NCI-H2107 treated with DMSO at 0.1 percent for 48 hours (cell line): ENCODE measurements at regions not wholly inside any gene's neighbourhood (a gene's known extent, or its start where the extent isn't known, plus 50 kb on each side); places are given as distances from the start of the nearest gene placed in this dataset.
"Not testable (repeated sequence)": the region's sequence is repeated elsewhere in the genome, so short reads cannot be mapped to it uniquely, and the experiment has no call there.

Experiments
- DNase-seq: peaks from one replicate; lab custom pipeline; 2025; ENCODE audit not compliant: unreplicated experiment; lab: John Stamatoyannopoulos, UW

DNA sequence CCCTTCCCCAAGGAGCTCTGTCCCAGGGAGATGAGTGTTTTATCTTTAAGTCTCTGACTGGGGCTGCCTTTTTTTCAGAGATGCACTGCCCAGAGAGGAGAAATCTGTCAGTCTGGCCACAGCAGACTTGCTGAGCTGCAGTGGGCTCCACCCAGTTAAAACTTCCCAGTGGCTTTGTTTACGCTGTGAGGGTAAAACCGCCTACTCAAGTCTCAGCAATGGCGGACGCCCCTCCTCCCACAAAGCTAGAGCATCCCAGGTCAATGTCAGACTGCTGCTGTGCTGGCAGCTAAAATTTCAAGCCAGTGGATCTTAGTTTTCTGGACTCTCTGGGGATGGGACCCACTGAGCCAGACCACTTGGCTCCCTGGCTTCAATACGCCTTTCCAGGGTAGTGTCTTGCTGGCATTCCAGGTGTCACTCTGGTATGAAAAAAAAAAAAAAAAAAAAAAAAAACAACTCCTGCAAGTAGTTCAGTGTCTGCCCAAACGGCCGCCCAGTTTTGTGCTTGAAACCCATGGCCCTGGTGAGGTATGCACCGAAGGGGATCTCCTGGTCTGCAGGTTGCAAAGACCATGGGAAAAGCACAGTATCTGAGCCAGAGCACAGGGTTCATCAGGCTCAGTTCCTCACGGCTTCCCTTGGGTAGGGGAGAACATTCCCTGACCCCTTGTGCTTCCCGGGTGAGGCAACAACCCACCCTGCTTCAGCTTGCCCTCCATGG is 1616.1 kb upstream of the ADGRL3 start:
- DNase-seq: no peak

DNA sequence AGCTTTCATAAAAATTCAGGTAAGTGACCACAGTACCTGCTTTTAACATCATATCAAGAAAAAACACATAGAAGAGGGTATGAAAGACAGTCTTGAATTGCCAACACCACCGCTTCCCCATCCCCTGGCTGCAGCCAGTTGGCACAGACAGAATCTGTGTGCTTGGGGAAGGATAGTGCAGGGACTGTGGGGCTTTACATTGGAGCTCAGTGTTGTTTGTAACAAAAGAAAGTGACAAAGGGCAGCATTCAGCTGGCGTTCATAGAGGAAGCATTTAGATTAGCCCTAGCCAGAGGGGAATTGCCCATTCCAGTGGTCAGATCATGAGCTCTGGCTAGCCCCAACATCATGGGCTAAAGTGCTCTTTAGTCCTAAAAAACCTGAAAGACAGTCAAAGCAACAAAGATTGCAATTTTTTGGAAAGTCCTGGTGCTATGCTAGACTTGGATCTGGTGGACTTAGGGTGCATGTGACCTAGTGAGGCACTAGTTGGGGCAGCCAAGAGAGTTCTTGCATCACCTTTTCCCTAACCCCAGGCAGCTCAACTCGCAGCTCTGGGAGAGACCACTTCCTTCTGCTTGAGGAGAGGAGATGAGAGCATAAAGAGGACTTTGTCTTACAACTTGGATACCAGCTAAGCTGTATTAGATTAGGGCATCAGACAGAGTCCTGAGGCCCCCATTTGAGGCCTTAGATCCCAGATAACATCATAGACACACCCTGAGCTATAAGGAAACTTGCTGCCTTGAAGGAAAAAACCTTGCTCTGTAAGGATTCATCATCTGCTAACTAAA is 1602.4 kb upstream of the ADGRL3 start:
- DNase-seq: no peak

DNA sequence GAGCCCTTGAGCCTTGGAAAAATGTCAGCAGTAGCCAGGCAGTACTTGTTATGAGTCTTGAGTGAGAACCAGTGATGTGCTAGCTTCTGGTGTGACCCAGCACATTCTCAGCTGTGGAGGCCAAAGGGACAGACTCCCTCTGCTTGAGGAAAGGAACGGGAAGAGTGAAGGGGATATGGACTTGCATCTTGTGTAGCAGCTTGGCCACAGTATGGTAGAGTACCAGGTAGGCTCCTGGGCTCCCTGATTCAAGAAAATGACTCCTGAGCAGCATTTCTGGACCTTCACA is 1601.9 kb upstream of the ADGRL3 start:
- no peak for DNase-seq

DNA sequence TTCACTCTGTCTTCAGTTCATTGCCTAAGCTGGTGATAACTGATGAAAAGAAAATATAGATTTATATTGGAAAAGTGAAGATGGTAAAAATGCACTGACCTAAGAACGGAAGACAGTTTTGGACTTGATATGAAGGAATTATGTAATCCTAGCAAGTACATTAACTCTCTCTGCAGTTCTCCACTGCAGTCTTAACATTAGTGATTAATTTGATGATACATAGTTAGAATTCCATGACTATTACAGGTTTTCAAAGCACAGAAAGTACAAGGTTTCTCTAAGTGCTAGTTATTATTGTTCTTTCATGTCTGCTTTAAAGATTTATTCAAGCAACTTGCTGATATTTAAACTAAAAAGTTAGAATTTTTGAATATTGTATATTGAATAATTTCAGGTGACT is 1591.7 kb upstream of the ADGRL3 start:
- DNase-seq: no peak

DNA sequence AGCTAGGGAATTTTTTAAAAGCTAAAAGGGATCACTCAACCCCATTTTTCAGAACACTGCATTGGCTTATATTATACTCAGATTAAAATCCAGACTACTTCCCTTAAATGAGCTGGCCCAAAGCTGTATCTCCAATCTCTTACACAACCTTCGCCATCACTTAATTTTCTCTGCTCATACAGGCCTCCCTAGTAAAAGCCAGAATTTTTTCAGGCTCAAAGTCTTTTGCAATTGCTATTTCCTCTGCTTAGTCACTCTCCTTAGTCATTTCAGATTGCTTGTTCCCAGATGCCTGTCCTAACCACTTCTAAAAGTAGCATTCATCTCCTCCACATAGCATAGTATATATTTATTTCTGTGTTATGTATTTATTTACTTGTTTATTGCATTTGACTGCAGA is 1587.9 kb upstream of the ADGRL3 start:
- DNase-seq: no peak

DNA sequence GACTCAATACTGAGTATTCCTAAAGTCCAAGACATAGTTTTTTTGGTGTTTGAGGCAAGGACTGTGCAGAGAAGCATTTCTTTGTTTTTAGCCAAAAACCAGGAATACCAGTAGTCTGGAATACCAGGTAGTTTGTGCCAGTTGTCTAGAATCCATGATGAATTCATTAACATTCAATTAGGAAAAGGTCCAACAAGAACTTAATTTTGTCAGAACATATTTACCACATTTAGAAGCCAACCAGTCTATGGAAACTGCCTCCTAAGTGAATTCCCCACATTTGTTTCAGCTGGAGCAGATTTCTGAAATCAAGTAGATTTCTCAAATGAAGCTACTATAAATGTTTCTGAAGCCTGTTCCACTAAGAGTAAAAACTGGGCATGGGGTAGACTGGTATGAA is 1584.8 kb upstream of the ADGRL3 start:
- no peak for DNase-seq

DNA sequence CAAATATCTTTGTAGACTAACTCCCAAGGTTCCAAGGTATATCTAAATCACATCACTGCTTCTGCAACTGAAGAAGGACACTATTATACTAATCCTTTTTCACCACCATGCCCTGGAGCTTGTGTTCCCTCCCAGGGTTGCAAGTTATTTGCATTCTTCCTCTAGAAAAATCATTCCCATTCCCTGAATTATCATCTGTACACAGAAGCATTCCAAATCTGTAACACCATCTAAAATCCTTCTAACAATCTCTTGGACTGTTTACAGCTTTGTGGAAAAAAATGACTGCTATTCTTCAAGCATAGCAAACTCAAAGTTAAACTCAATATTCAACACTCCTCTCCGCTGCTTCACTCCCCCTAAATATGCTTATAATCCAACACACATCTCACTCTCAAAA is 1570.8 kb upstream of the ADGRL3 start:
- no peak for DNase-seq

DNA sequence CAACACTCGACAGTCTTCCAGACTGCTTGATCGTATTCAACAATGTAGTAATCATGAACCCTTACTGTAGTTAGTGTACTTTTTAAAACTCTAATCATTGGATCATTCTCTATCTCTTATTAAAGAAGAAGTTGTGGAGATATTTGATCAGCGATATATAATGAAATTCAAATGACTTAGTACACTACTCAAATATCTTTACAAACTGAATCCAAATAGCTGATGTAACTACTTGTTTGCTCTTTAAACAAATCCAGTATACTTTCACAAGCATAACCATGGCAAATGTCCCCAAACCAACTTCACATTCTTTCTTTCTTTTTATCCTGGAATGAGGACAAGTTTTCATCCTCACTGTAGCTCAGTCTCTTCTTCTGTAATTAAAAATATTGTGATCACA is 1569.9 kb upstream of the ADGRL3 start:
- DNase-seq: no peak

DNA sequence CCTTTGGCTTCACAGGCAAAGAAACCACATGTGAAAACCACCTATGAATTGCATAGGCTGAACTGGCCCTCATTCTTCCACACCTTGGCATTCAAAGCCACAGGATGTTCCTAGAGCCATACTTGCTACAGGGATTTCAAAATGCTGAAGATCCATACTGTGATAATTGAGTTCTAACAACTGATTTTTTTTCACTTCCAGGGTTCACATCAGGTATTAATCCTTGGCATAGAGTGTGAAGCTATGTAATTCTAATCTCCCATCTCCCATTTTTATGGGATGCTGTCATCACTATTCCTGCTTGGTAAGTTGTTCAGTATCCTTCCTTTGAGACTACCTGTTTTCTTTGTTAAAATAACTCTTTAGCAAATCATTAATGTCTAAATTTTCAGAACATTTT is 1569.2 kb upstream of the ADGRL3 start:
- DNase-seq: no peak

DNA sequence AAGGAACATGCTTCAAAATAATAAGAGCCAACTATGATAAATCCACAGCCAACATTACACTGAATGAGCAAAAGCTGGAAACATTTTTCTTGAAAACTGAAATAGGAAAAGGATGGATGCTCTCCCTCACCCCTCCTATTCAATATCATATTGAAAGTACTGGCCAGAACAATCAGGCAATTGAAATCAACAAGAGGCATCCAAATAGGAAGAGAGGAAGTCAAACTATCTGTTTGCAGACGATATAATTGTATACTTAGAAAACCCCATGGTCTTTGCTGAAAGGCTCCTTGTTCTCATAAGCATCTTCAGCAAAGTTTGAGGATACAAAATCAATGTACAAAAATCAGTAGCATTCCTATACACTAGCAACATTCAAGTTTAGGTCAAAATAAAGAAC is 1562.5 kb upstream of the ADGRL3 start:
- no peak for DNase-seq

DNA sequence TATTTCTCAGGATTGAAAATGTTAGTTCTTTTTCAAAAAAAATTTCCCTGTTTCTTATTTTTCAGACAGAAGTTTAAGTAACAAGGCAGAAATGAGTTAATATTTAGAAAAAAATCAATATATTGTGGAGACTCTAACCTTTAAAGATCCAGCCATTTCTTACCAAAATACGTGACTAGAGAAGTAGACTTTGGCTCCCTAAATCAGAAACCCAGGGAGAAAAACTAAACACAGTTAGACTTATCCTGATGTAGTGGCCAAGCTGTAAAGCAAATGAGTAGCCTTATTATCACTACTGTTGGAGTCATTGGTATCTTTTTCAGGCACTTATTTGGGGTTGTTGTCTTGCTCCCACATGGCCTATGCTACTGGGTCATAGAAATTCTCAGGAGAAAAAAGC is 1556.4 kb upstream of the ADGRL3 start:
- DNase-seq: no peak

DNA sequence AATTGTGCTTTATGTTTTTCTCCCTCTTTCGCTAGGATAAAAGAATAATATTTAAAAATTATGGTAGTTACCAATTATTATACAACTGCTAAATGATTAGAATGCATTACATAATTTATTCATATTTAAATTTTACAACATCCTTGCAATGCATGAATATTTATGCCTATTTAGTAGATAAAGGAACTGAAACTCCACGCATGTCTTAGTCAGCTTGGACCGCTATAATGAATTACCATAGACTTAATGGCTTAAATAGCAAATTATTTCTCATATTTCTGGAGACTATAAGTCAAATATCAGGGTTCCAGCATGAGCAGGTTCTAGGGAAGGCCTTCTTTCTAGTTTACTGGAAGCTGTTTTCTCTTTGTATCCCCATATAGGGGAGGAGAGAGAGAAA is 1555.4 kb upstream of the ADGRL3 start:
- no peak for DNase-seq

DNA sequence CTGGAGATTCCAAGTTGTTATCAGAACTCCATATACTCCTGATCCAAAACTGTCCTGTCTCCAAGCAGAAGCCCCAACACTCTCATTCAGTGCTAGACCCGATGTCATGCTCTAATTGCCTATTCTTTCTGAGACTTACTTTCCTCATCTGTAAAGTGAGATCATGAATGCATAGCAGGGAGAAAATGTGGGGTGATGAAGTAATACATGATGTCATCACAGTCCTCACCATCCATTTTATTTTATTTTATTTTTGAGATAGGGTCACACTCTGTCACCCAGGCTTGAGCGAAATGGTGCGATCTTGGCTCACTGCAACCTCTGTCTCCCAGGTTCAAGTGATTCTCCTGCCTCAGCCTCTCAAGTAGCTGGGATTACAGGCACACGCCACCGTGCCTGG is 1554.0 kb upstream of the ADGRL3 start:
- DNase-seq: no peak

DNA sequence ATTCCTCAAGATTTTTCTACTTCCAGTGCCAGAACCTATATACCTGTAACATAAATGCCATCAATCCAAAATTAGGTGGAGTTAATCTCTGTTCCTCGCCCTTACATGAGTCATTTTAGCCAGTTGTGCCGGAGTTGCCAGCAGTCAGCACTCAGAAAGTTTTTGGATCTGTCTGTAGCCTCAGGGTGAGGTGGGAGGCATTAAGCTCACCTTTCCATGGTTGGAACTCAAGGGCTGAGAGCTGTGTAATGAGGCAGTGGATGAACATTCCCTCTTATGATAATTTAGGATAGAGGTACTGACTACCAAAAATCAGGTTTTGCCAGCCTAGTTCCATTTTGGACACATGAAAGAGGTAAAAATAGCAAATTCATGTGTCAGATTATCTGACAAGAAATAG is 1553.1 kb upstream of the ADGRL3 start:
- DNase-seq: no peak

DNA sequence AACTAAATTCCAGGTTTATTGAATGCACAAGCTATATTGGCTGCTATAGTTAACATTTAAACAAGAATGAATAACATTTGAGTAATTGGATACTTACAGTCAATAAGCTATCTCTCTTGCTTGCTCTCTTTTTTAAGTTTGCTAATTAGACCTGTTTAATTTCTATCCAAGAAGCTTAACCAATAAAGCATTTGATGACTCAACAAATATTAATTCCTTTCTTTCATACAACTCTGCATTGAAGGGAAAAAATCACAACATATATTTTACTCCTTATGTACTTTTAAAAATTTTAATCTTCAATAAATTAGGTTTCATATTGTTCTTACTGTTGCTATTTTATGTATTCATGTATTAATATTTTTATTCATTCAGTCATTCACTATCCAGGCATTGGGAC is 1552.6 kb upstream of the ADGRL3 start:
- no peak for DNase-seq

DNA sequence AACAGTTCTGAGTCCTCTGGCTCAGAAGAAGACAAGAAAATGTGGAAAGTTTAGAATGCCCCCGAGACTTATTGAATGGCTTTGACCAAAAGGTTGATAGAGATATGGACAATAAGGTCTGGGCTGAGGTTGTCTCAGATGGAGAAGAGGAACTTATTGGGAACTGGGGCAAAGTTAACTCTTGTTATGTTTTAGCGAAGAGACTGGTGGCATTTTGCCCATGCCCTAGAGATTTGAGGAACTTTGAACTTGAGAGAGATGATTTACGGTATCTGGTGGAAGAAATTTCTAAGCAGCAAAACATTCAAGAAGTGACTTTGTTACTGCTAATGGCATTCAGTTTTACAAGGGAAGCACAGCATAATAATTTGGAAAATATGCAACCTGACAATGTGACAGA is 1549.3 kb upstream of the ADGRL3 start:
- DNase-seq: no peak

DNA sequence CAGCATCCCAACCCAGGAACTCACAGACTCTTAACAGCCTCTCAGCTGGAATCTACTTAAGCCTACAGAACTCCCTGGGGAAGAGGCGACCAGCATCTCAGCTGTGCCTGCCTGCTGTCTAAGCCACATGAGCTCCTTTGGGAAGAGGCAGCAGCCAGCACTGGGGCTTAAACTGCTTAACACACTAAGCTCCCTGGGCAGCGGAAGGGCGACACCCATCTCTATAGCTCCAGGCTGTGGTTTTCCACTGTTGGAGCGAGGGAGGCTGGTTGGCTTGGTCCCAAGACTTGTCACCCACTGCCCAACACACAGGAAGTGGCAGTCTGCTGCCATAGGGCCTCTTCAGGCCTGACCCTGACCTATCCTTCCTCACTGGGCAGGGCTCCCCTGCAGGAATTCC is 1544.1 kb upstream of the ADGRL3 start:
- DNase-seq: no peak

DNA sequence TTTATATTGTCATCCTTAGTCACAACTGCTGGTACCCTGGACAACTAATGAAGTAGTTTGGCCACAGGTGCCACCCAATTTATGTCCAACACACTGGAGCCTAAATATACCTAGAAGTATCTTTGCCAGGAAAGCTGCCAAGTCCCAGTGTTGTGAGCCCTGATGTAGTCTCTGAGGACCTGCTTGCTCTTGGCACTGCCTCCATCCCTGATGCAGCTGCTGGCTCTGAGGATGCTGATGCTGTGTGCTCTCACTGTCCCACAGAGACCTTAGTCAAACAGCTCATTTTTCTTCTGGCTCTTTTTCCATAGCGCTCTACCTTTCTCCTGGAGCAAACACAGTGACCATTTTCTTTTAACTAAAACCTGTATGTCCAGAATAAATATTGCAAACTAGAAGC is 1535.4 kb upstream of the ADGRL3 start:
- DNase-seq: no peak

DNA sequence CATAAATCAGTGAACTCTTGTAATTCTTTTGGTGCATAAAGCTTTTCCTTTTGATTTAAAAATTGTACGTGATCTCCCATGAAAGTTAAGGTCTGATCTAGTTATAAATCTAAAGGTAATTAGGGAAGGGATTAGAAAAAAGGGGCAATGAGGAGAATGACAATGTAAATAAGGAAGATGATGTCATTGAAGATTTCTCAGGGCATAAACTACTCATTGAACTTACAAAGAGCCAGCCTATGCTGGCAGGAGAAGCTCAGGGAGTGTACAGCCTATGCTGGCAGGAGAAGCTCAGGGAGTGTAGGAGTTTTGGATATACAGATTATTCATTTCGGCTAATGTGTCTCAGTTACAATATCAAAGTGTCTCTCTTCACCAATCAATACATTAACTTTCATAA is 1533.5 kb upstream of the ADGRL3 start:
- DNase-seq: no peak

DNA sequence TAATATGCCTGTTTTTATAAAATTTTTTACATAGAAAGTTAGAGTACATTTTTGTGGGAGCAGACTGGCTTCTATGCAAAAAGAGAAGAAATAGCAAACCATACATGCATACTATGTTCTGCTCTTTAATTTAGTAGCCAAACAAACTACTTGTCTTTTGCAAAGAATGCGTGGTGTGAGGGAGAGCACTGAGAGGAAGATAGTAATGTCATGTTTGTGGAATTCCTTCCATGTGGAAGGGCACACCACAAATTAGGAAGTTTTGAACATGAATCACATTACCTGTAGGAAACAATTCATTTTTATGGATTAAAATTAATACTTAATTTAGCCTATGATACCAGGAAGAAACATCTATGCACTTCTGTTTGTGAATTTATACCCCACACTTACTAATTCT is 1529.1 kb upstream of the ADGRL3 start:
- DNase-seq: no peak

DNA sequence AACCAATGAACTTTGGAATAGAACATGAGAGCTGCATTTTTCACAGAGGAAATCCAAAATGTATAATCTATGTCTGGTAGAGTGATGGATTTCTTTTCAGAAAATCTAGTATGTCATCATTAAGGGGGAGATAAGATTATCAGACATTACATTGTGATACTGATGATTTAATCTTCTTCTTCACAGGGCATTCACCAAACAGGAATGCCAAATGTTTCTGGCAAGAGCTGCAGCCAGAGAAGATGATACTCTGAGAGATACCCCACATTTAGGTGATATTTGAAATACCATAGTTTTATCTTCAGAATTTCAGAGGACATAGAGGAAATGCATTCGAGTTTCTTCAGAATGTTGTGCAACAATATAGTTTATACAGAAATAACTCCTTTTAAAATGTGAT is 1523.7 kb upstream of the ADGRL3 start:
- no peak for DNase-seq

DNA sequence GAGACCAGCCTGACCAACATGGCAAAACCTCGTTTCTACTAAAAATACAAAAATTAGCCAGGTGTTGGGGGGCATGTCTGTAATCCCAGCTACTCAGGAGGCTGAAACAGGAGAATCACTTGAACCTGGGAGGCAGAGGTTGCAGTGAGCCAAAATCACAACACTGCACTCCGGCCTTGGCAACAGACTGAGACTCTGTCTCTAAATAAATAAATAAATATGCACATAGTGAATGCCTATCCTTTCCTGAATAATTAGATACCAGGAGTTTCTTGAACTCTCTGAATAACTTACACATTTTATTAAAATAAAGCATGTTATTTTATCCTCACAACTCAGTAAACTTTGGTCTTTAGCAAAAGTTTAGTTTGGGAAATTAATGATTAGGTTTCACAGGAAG is 1523.1 kb upstream of the ADGRL3 start:
- not testable (repeated sequence) for DNase-seq

DNA sequence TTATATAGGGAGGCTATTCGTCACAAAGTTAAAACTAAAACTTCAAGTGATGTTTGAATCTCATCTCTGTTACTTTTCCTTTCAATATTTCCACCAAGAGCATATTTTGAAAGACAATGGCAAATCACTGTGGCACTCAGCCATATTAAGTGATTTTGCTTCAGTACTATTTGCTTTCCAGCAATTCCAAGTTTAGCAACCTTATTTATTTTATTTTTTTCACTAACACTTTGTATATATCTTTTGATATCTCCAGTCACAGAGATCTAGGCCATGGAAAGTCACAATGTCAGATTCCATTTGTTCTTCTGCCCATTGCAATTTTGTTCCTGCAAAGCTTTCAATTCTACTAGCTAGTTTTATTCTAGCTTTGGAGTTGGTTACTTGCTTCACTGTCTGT is 1514.5 kb upstream of the ADGRL3 start:
- DNase-seq: no peak
